ENCODE measurements at regions not wholly inside any gene's neighbourhood (a gene's known extent, or its start where the extent isn't known, plus 50 kb on each side); places are given as distances from the start of the nearest gene placed in this dataset.
A peak's percentile ranks its signal among the peaks of the same experiment; 100 is the strongest.

DNA sequence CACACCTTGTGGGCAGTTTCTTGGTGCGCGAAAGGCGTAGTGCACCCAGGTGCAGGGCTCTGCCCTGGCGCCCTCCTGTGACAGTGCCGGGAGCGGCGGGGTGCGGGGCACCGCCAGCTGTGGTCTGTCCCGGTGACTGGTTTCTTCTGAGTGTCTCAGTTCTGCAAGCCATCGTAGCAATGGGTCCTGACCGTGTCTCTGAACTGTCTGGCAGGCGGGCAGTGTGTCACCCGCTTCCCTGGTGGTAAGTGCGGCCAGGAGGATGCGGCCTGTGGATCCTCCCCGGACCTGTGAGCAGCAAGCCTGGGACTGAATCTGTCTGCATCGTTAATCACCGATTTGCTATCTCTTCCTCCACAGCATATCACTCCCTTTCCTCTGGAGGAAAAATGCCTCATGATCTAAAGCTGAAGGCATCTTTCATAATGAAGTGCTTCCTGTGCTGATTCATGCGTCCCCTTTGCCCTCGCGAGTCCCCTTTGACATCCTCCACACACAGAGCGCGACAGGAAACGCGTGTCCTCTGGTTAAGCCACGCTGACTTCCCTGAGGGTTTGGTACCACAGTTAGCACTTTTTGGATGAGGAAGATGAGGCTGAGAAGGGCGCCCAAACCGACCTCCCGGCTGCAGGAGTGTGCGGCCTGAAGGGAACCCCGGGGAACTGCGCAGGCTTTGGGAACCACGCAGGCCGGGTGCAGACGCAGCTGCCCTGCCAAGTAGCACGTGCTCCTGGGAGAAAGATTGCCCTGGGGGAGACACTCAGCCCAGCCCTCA is 416.0 kb upstream of the HS6ST1 start:
- no peak for FAIRE-seq
- intact Hi-C loops (cut with DNase I) = loop anchor here in 1 of 3 donors (10.0 kb wide), 1 partner anchor 500 kb away; no protein-coding TSS in a partner anchor
- ATAC-seq = no peak

DNA sequence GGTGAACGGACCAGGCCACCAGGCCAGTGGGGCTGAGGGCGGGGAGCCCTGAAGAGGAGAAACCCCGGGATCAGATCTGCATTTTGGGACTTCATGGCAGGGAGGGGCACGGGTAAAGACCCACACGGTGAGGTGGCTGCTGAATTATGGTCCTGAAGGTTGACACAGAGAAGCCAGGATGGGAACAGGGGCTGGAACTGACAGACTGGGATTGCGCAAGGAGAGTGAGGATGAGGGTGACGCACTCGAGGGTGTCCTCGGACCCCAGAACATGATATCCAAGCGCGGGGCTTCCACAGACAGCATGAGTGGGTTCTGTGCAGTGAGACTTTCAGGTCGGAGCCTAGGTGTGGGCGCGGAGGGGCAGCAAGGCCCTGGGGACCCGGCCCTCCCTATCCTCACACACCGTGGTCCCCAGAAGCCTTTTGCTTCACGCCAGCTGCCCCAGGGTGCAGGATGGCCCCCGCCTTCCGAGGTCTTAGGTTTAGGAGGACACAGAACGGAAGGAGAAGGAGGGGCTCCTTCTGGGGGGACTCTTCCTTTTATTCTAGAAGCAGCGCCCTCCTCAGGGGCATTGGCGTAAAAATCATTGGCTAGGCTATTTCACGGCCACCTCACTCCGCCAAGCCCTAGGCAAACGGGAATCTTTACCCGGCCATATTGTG is 416.8 kb upstream of the HS6ST1 start:
- ATAC-seq = no peak
- Histone ChIP-seq H3K36me3 (no peaks in the 10 kb centered on the region), H3K4me3 (no peak overlapping the region), H3K27ac (no peak overlapping the region), H3K27me3 (no peaks in the 10 kb centered on the region), H3K9me3 (no peaks in the 10 kb centered on the region), H3K4me1 (peaks cover 0 to 12% (median 0%) of the 10 kb centered on the region in 3 donors)
- WGBS, 2 donors = 81 to 84% methylated on average over 26 of the region's 26 CpGs
- intact Hi-C loops (cut with DNase I) = loop anchor here in 1 of 3 donors (10.0 kb wide), 1 partner anchor 499 kb away; no protein-coding TSS in a partner anchor
- DNase-seq = peak in 1 of 6 donors; percentile 61
- TF ChIP-seq, protein P1, sequence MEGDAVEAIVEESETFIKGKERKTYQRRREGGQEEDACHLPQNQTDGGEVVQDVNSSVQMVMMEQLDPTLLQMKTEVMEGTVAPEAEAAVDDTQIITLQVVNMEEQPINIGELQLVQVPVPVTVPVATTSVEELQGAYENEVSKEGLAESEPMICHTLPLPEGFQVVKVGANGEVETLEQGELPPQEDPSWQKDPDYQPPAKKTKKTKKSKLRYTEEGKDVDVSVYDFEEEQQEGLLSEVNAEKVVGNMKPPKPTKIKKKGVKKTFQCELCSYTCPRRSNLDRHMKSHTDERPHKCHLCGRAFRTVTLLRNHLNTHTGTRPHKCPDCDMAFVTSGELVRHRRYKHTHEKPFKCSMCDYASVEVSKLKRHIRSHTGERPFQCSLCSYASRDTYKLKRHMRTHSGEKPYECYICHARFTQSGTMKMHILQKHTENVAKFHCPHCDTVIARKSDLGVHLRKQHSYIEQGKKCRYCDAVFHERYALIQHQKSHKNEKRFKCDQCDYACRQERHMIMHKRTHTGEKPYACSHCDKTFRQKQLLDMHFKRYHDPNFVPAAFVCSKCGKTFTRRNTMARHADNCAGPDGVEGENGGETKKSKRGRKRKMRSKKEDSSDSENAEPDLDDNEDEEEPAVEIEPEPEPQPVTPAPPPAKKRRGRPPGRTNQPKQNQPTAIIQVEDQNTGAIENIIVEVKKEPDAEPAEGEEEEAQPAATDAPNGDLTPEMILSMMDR (IDR thresholded peaks at IDR 0.05) = no peak
- FAIRE-seq = no peak

More for the DNA sequence above, 416.0 kb upstream of the HS6ST1 start:
- no peak overlapping the region for H3K4me3 ChIP-seq
- 80 to 87% methylated on average over 37 of the region's 37 CpGs for WGBS, 2 donors
- TF ChIP-seq, protein P1 (IDR thresholded peaks at IDR 0.05) = no peak
- no peaks in the 10 kb centered on the region for H3K36me3 ChIP-seq
- peak in 1 of 6 donors; percentile 51 for DNase-seq
- H3K4me1 ChIP-seq = peaks cover 0 to 12% (median 0%) of the 10 kb centered on the region in 3 donors
- H3K9me3 ChIP-seq = no peaks in the 10 kb centered on the region
- no peak overlapping the region for H3K27ac ChIP-seq
- H3K27me3 ChIP-seq = no peaks in the 10 kb centered on the region

DNA sequence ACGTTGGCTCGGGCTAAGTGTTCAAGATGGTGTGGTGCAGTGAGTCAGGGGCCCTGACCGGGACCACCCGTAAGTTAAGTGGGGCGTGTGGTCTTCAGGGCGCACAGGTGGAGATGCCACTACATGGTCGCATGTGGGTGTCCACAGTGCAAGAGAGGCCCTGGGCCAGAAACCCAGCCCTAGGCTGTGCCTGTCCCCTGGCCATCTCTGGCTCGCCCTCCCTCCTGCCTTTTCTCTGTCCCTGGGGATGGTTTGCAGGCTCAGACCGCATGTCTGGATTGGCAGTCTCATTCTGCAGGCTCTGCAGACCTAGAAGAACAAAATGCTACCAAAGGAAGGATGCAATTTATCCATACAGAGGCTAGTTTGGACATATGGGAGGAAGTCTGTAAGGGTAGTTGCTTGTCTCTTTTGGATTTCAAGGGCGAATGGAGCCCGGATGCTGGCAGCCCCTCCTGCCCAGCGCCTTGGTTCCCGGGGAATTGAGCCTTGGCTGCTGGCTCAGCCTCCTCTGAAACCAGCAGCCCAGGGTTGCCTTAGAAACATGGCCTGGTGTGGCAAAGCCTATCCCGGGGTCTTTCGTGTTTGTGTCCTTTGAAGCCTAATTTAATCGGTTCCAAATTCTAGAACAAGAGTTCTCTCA is 417.5 kb upstream of the HS6ST1 start:
- ATAC-seq (peak; percentile 13 to 37 (median 36)), DNase-seq (no peak), FAIRE-seq (no peak)
- H3K9me3 ChIP-seq = no peaks in the 10 kb centered on the region
- intact Hi-C loops (cut with DNase I) = loop anchor here in 1 of 3 donors (10.0 kb wide), 1 partner anchor 499 kb away; no protein-coding TSS in a partner anchor
- no peaks in the 10 kb centered on the region for H3K36me3 ChIP-seq
- WGBS, 2 donors = 42% methylated on average over 16 of the region's 16 CpGs
- no peak overlapping the region for H3K27ac ChIP-seq
- no peaks in the 10 kb centered on the region for H3K27me3 ChIP-seq
- H3K4me3 ChIP-seq = peak overlapping the region in 1 of 4 donors; percentile 39
- H3K4me1 ChIP-seq = peaks cover 0 to 12% (median 0%) of the 10 kb centered on the region in 3 donors
- TF ChIP-seq, protein P1 (IDR thresholded peaks at IDR 0.05) = no peak

DNA sequence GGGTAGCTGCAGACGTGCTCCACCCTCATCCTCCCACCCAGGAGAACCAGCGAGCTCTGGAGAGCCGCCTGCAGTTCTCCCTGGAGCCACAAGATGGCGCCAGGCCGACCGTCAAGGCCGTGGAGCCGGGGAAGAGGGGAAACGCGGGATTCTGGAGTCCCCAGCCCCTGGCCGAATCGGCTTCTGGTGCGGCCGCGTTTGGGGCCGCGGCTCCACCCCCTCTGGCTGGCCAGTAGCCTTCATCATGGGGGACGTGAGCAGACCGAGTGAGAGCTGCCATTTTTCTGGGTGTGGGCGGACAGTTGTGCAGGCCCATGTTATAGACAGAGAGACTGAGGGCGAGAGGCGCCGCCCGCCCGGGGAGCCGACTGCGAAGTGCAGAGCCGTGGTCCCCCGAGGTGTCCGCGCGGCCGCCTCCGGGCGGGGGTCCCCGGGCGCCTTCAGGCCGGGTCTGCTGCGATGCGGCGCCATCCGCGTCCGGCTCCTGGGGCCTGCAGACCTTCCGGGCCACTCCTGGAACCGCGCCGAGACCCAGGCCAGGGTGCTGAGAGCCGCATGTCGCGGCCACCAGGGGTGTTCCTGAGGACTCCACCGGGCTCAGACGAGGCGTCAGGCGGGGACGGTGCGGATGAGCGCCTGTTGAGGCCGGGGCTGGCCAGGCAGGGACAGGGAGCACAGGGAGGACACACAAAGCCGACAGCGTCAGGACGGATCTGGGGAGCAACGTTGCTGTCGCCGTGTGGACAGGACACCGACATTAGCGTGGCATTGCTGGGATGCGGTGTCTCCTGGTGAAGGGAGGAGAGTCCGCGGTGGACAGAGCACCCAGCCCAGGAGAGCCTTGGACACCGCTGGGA is 418.2 kb upstream of the HS6ST1 start:
- Histone ChIP-seq H3K36me3 (no peaks in the 10 kb centered on the region), H3K27me3 (no peaks in the 10 kb centered on the region), H3K27ac (no peak overlapping the region), H3K9me3 (no peaks in the 10 kb centered on the region), H3K4me3 (peak overlapping the region in 2 of 4 donors; percentile 18 to 39), H3K4me1 (peaks cover 0 to 12% (median 0%) of the 10 kb centered on the region in 3 donors)
- intact Hi-C loops (cut with DNase I) = loop anchor here in 1 of 3 donors (10.0 kb wide), 1 partner anchor 498 kb away; no protein-coding TSS in a partner anchor
- DNase-seq (peak; percentile 73 to 96 (median 84)), FAIRE-seq (no peak), ATAC-seq (peak; percentile 86 to 97 (median 94))
- 35 to 39% methylated on average over 59 to 71 of the region's 71 CpGs for WGBS, 2 donors
- TF ChIP-seq, protein P1 (IDR thresholded peaks at IDR 0.05) = peak; percentile 98 to 100 (median 100)

Data from pancreas (tissue), 10 donors.